ENCODE measurements at regions not wholly inside any gene's neighbourhood (a gene's known extent, or its start where the extent isn't known, plus 50 kb on each side); places are given as distances from the start of the nearest gene placed in this dataset.
"Not testable (repeated sequence)": the region's sequence is repeated elsewhere in the genome, so short reads cannot be mapped to it uniquely, and the experiment has no call there.

GRCh38 chr3:176032043-176032442 is 1165.2 kb downstream of the TBL1XR1 start:
- no peak for FAIRE-seq

DNA sequence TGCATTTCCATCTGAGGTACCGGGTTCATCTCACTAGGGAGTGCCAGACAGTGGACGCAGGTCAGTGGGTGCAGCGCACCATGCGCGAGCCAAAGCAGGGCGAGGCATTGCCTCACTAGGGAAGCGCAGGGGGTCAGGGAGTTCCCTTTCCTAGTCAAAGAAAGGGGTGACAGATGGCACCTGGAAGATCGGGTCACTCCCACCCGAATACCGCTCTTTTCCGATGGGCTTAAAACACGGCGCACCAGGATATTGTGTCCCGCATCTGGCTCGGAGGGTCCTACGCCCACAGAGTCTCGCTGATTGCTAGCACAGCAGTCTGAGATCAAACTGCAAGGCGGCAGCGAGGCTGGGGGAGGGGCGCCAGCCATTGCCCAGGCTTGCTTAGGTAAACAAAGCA is 1157.1 kb downstream of the NAALADL2 start:
- FAIRE-seq = not testable (repeated sequence)

DNA sequence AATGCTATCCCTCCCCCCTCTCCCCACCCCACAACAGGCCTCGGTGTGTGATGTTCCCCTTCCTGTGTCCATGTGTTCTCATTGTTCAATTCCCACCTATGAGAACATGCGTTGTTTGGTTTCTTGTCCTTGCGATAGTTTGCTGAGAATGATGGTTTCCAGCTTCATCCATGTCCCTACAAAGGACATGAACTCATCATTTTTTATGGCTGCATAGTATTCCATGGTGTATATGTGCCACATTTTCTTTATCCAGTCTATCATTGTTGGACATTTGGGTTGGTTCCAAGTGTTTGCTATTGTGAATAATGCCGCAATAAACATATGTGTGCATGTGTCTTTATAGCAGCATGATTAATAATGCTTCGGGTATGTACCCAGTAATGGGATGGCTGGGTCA is 1156.1 kb downstream of the NAALADL2 start:
- not testable (repeated sequence) for FAIRE-seq

DNA sequence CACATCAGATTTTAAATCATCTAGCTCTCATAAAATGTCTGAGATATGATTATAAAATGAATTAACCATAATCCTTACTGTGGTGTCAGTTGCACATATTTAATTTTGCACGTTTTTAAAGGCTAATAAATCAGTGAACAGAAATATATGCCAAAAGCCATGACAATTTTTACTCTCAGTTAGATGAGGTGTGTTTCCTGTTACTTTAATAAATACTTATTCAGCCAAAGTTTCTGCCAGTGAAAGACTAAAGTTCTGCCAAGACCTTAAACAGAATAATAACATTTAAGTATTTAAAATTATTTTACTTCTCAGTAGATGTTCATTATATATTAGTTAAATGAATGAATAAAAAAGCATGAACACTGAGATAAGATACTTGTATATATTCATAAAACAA is 1150.1 kb downstream of the NAALADL2 start:
- FAIRE-seq = no peak

- FAIRE-seq = no peak
Measured at GRCh38 chr3:176005564-176005963, 1146.4 kb downstream of the NAALADL2 start.

- FAIRE-seq = no peak
Measured at GRCh38 chr3:175989161-175989560, 1130.0 kb downstream of the NAALADL2 start.

GRCh38 chr3:175988401-175988800 is 1129.3 kb downstream of the NAALADL2 start:
- no peak for FAIRE-seq

DNA sequence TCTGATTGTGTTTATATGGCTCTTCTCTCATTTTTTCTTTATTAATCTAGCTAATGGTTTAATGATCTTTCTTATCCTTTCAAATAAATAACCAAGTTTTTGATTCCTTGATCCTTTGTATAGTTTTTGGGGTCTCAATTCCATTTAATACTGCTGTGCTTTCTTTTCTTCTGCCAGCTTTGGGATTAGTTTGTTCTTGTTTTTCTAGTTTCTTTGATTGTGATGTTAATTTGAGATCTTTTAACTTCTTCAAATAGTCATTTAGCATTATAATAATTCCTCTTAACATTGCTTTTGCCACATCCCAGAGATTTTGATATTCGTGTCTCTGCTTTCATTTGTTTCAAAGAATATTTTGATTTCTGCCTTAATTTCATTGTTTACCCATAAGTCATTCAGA is 1126.6 kb downstream of the NAALADL2 start:
- FAIRE-seq = no peak

GRCh38 chr3:175983379-175983778 is 1124.2 kb downstream of the NAALADL2 start:
- FAIRE-seq = no peak

- no peak for FAIRE-seq
Measured at GRCh38 chr3:175980486-175981090, 1121.5 kb downstream of the NAALADL2 start.

- no peak for FAIRE-seq
Measured at GRCh38 chr3:175977968-175978752, 1119.0 kb downstream of the NAALADL2 start.

DNA sequence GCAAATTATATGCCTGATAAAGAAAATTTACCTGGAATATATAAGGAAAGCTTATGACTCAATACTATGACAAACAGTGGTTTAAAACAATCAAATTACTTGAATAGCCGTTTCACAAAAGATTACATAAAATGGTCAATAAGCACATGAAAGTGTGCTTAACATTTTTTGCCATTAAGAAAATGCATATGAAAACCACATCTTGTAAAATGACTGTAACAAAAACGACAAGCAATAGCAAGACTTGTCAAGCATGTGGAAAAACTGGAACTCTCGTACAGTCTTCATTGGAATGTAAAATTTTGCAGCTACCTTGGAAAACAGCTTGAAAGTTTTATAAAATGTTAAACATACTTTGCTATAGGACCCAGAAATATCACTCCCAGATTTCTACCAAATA is 1110.3 kb downstream of the NAALADL2 start:
- peak; percentile 36 for FAIRE-seq

- peak; percentile 10 for FAIRE-seq
Measured at GRCh38 chr3:175965036-175965435, 1105.9 kb downstream of the NAALADL2 start.

DNA sequence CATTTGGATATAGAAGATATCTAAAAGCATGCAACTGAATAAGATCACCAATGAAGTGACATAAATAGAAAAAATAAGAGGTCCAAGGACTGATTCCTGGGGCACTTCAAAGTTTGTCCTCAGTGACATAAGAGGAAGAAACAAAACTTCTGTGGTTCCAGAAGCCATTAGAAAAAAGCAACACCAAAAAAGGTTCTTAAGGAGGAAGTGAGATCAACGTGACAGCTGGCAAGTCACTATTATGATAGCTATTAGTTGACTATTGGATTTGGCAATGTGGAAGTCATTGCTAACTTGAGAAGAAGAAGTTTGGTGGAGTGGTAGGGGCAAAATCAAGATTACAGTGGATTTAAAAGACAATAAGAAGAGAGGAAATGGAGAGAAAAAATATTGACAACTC is 1098.3 kb downstream of the NAALADL2 start:
- FAIRE-seq = no peak

GRCh38 chr3:175956964-175957363 is 1097.8 kb downstream of the NAALADL2 start:
- FAIRE-seq = no peak

- FAIRE-seq = no peak
Measured at GRCh38 chr3:175951047-175951694, 1092.0 kb downstream of the NAALADL2 start.

GRCh38 chr3:175948041-175948440 is 1088.9 kb downstream of the NAALADL2 start:
- FAIRE-seq = no peak

- FAIRE-seq = no peak
Measured at GRCh38 chr3:175941352-175941751, 1082.2 kb downstream of the NAALADL2 start.

- no peak for FAIRE-seq
Measured at GRCh38 chr3:175940881-175941280, 1081.7 kb downstream of the NAALADL2 start.

DNA sequence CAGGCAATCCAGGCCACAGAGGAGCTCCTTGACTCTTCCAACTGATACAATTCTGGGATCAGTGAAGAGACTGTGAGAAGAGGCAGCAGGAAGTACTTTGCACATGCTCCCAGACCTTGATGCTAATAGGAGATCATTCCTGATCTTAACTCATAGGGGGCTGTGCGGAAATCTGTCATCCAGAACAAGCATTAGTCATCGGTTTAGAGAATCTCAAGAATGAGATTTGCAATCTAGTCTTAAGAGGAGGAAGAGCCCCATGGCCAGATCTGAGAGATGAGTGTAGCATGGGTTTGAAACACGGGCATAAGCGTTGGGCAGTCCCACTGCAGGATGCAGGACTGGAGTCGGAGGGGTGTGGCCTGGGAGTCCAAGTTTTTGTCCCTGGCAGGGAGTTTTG is 1081.1 kb downstream of the NAALADL2 start:
- FAIRE-seq = no peak

DNA sequence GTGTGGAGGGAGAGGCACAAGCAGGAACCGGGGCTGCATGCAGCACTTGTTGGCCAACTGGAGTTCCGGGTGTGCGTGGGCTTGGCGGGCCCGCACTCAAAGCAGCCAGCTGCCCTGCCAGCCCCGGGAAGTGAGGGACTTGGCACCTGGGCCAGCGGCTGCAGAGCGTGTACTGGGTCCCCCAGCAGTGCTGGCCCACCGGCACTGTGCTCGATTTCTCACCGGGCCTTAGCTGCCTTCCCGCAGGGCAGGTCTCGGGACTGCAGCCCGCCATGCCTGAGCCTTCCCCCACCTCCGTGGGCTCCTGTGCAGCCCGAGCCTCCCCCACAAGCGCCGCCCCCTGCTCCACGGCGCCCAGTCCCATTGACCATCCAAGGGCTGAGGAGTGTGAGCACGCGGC is 1078.2 kb downstream of the NAALADL2 start:
- not testable (repeated sequence) for FAIRE-seq

DNA sequence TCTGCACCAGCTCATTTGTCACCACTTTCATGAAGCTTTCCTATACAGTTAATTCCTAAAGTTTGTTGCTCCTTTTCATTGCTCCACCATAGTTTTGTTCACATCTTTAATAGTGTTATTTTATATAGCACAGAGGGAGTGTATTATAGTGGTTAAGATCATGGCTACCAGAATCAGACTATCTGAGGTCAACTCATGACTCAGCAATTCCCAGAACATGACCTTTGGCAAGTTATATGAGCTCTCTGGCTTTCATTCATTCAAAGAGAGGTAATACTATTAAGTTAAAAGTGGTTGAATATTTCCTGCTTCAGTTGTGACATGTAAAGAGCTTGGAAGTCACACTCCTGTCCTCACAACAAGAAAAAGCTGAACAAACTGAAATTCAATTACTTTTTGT is 1073.5 kb downstream of the NAALADL2 start:
- no peak for FAIRE-seq

GRCh38 chr3:175919133-175919532 is 1060.0 kb downstream of the NAALADL2 start:
- FAIRE-seq = no peak

Measured in colon (tissue), 2 donors.